NT2/D1 (cell line): ENCODE measurements at regions not wholly inside any gene's neighbourhood (a gene's known extent, or its start where the extent isn't known, plus 50 kb on each side); places are given as distances from the start of the nearest gene placed in this dataset.
"Not testable (repeated sequence)": the region's sequence is repeated elsewhere in the genome, so short reads cannot be mapped to it uniquely, and the experiment has no call there.

Experiments
- DNase-seq: peaks from one replicate; pipeline ENCODE4 v3.0.0-alpha.2; 2011; ENCODE audit warnings: low read depth, low spot score
- H3K27me3 ChIP-seq: 2 replicates; pipeline ENCODE4 v1.6.0; 2011; ENCODE audit warnings: mild to moderate bottlenecking; ENCODE audit not compliant: insufficient read length, insufficient read depth
- H3K36me3 ChIP-seq: 2 replicates; pipeline ENCODE4 v1.6.1; 2011; ENCODE audit warnings: mild to moderate bottlenecking, low read length, mixed read lengths; ENCODE audit not compliant: insufficient read depth, insufficient read length
- H3K4me1 ChIP-seq: 2 replicates; pipeline ENCODE4 v1.5.1; 2011; ENCODE audit not compliant: insufficient read depth, insufficient read length
- H3K4me3 ChIP-seq: 2 replicates; pipeline ENCODE4 v1.5.1; 2011; ENCODE audit warnings: low read depth; ENCODE audit not compliant: insufficient read length
- H3K9ac ChIP-seq: 2 replicates; pipeline ENCODE4 v1.6.0; 2011; ENCODE audit warnings: low read depth; ENCODE audit not compliant: insufficient read length
- H3K9me3 ChIP-seq: 2 replicates; pipeline ENCODE4 v1.5.1; 2011; ENCODE audit warnings: mild to moderate bottlenecking, low read length; ENCODE audit not compliant: insufficient read depth

GRCh38 chr12:8282181-8282580 is 54.8 kb upstream of the FAM90A1 start:
- not testable (repeated sequence) for H3K4me1 ChIP-seq, H3K9me3 ChIP-seq, H3K4me3 ChIP-seq, H3K27me3 ChIP-seq, H3K36me3 ChIP-seq, H3K9ac ChIP-seq, DNase-seq

GRCh38 chr12:8285681-8286080 is 58.3 kb upstream of the FAM90A1 start:
- H3K9ac ChIP-seq, H3K27me3 ChIP-seq, H3K9me3 ChIP-seq, H3K4me1 ChIP-seq, H3K36me3 ChIP-seq, H3K4me3 ChIP-seq, DNase-seq: not testable (repeated sequence)

GRCh38 chr12:8291764-8292163 is 64.3 kb upstream of the FAM90A1 start:
- not testable (repeated sequence) for H3K4me1 ChIP-seq, H3K9me3 ChIP-seq, H3K9ac ChIP-seq, H3K27me3 ChIP-seq, DNase-seq, H3K4me3 ChIP-seq, H3K36me3 ChIP-seq

GRCh38 chr12:8294662-8295061 is 67.2 kb upstream of the FAM90A1 start:
- not testable (repeated sequence) for H3K4me3 ChIP-seq, DNase-seq, H3K27me3 ChIP-seq, H3K4me1 ChIP-seq, H3K9me3 ChIP-seq, H3K36me3 ChIP-seq, H3K9ac ChIP-seq

- not testable (repeated sequence) for H3K9me3 ChIP-seq, H3K4me3 ChIP-seq, H3K4me1 ChIP-seq, H3K9ac ChIP-seq, H3K27me3 ChIP-seq, H3K36me3 ChIP-seq, DNase-seq
Observed at GRCh38 chr12:8308611-8309010, 81.2 kb upstream of the FAM90A1 start.

- not testable (repeated sequence) for H3K4me1 ChIP-seq, H3K4me3 ChIP-seq, DNase-seq, H3K9ac ChIP-seq, H3K36me3 ChIP-seq, H3K9me3 ChIP-seq, H3K27me3 ChIP-seq
Observed at GRCh38 chr12:8315997-8316396, 88.6 kb upstream of the FAM90A1 start.

- not testable (repeated sequence) for DNase-seq, H3K4me1 ChIP-seq, H3K27me3 ChIP-seq, H3K36me3 ChIP-seq, H3K9ac ChIP-seq, H3K4me3 ChIP-seq, H3K9me3 ChIP-seq
Observed at GRCh38 chr12:8317675-8318074, 90.3 kb upstream of the FAM90A1 start.

GRCh38 chr12:8320251-8320730 is 92.9 kb upstream of the FAM90A1 start:
- H3K4me3 ChIP-seq, H3K36me3 ChIP-seq, H3K27me3 ChIP-seq, H3K9me3 ChIP-seq, H3K4me1 ChIP-seq, H3K9ac ChIP-seq: not testable (repeated sequence)
- DNase-seq, result peak; percentile 97

GRCh38 chr12:8320791-8321370 is 93.5 kb upstream of the FAM90A1 start:
- H3K4me3 ChIP-seq, result not testable (repeated sequence)

GRCh38 chr12:8325145-8325839 is 97.9 kb upstream of the FAM90A1 start:
- DNase-seq, H3K4me1 ChIP-seq, H3K9ac ChIP-seq, H3K27me3 ChIP-seq, H3K4me3 ChIP-seq, H3K36me3 ChIP-seq: not testable (repeated sequence)
- H3K9me3 ChIP-seq, result peaks cover 15% of the 10 kb centered on the region; the same call in 1 of the 2 replicates

More at GRCh38 chr12:8320791-8321370, 93.5 kb upstream of the FAM90A1 start:
- not testable (repeated sequence) for H3K4me1 ChIP-seq, H3K36me3 ChIP-seq, DNase-seq, H3K27me3 ChIP-seq, H3K9me3 ChIP-seq
- H3K9ac ChIP-seq, result peak overlapping the region; percentile 53

- not testable (repeated sequence) for DNase-seq, H3K36me3 ChIP-seq, H3K4me3 ChIP-seq, H3K9ac ChIP-seq, H3K4me1 ChIP-seq, H3K27me3 ChIP-seq
- peaks cover 15% of the 10 kb centered on the region; the same call in 1 of the 2 replicates for H3K9me3 ChIP-seq
Observed at GRCh38 chr12:8328835-8329234, 101.4 kb upstream of the FAM90A1 start.

GRCh38 chr12:8332373-8332772 is 105.0 kb upstream of the FAM90A1 start:
- DNase-seq, H3K36me3 ChIP-seq, H3K27me3 ChIP-seq, H3K4me3 ChIP-seq, H3K9ac ChIP-seq, H3K4me1 ChIP-seq: not testable (repeated sequence)
- H3K9me3 ChIP-seq, result peaks cover 15% of the 10 kb centered on the region; the same call in 1 of the 2 replicates
